A549 (cell line): ENCODE measurements at regions not wholly inside any gene's neighbourhood (a gene's known extent, or its start where the extent isn't known, plus 50 kb on each side); places are given as distances from the start of the nearest gene placed in this dataset.

Experiments
- ATAC-seq, 2 experiments: fragments of 200-7000 bp in 1 of 2; fragments of >200 bp in 1 of 2; cut with Nextera tagmentation in 1 of 2; cut with Tn5 transposase in 1 of 2; 3 replicates each; pipeline versions ENCODE4 v1.8.0 to v1.9.1; 2018 to 2020; ENCODE audit warnings: mild to moderate bottlenecking in 1 of 2, moderate library complexity in 1 of 2
- CTCF ChIA-PET: fragments of 300-600 bp; sonication (Branson Sonifier 250); formaldehyde crosslinking; extraction: SDS; loops from one replicate; lab custom pipeline; 2021; ENCODE audit warnings: antibody characterized with exemption, inconsistent platforms; lab: Yijun Ruan, JAX
- POLR2A ChIA-PET: fragments of 350-600 bp; formaldehyde crosslinking; extraction: SDS; loops from one replicate; lab custom pipeline; 2021; ENCODE audit warnings: antibody characterized with exemption, inconsistent platforms; lab: Yijun Ruan, JAX
- DNase-seq, 2 experiments: peaks; one replicate each; pipeline versions ENCODE4 v3.0.0 to v3.0.0-alpha.2; 2011 to 2016; ENCODE audit warnings: low read depth in 1 of 2, low spot score in 1 of 2
- FAIRE-seq: peaks from 2 replicates; lab custom pipeline; 2011; peaks lifted over from hg19 to GRCh38; lab: Jason Lieb, UNC
- H3K27ac ChIP-seq, 2 experiments: fragments of >200 bp; sonication (Bioruptor Twin); formaldehyde crosslinking; 3 replicates each; pipeline ENCODE4 v1.5.1; 2016 to 2017
- H3K4me1 ChIP-seq: fragments of >200 bp; sonication (Bioruptor Twin); formaldehyde crosslinking; 3 replicates; pipeline ENCODE4 v1.6.1; 2016
- H3K4me2 ChIP-seq: fragments of >200 bp; sonication (Bioruptor Twin); formaldehyde crosslinking; 3 replicates; pipeline ENCODE4 v1.6.1; 2016
- H3K4me3 ChIP-seq: fragments of >200 bp; sonication (Bioruptor Twin); formaldehyde crosslinking; 3 replicates; pipeline ENCODE4 v1.5.1; 2016
- H3K9me3 ChIP-seq: fragments of >200 bp; sonication (Bioruptor Twin); formaldehyde crosslinking; 3 replicates; pipeline ENCODE4 v1.6.1; 2016
- ATOH8 ChIP-seq: fragments of 250-450 bp; sonication (Bioruptor Pico); IDR thresholded peaks from 2 replicates; pipeline ENCODE4 v1.5.0; 2020; ENCODE audit warnings: low read depth, mild to moderate bottlenecking, moderate library complexity
- BCL3 ChIP-seq: fragments of >200 bp; sonication (Bioruptor Twin); formaldehyde crosslinking; IDR thresholded peaks from 3 replicates; pipeline ENCODE4 v1.6.1; 2016
- BHLHE40 ChIP-seq: IDR thresholded peaks from 2 replicates; pipeline ENCODE4 v1.6.1; 2012; ENCODE audit warnings: low read depth, low read length, inconsistent platforms
- CBX8 ChIP-seq: fragments of 200-600 bp; sonication (generic); IDR thresholded peaks from 2 replicates; pipeline ENCODE4 v1.6.1; 2016
- CEBPB ChIP-seq, 2 experiments: fragments of >200 bp in 1 of 2; sonication (Bioruptor Twin) in 1 of 2; formaldehyde crosslinking in 1 of 2; IDR thresholded peaks; 2 replicates each; pipeline ENCODE4 v1.6.1; 2012 to 2016
- CHD2 ChIP-seq: fragments of 150-350 bp; IDR thresholded peaks from 2 replicates; pipeline ENCODE4 v1.6.1; 2014; ENCODE audit warnings: low read length; ENCODE audit not compliant: partially characterized antibody
- CHD4 ChIP-seq: fragments of 200-600 bp; sonication (generic); IDR thresholded peaks from 2 replicates; pipeline ENCODE4 v1.6.1; 2016; ENCODE audit warnings: antibody characterized with exemption, mild to moderate bottlenecking, borderline replicate concordance
- ESRRA ChIP-seq: fragments of 150-350 bp; IDR thresholded peaks from 2 replicates; pipeline ENCODE4 v1.6.1; 2014; ENCODE audit warnings: mild to moderate bottlenecking, low read length, borderline replicate concordance
- FOXS1 ChIP-seq: fragments of 250-450 bp; sonication (Bioruptor Pico); IDR thresholded peaks from 2 replicates; pipeline ENCODE4 v1.5.0; 2020; ENCODE audit warnings: mild to moderate bottlenecking, moderate library complexity
- GATA3 ChIP-seq: IDR thresholded peaks from 2 replicates; pipeline ENCODE4 v1.6.1; 2012; ENCODE audit warnings: borderline replicate concordance
- HEYL ChIP-seq: fragments of 250-450 bp; sonication (Bioruptor Pico); IDR thresholded peaks from 2 replicates; pipeline ENCODE4 v1.8.0; 2021; ENCODE audit warnings: mild to moderate bottlenecking, moderate library complexity
- HOXA7 ChIP-seq: fragments of 250-450 bp; sonication (Bioruptor Pico); IDR thresholded peaks from 2 replicates; pipeline ENCODE4 v1.5.0; 2020; ENCODE audit warnings: mild to moderate bottlenecking, moderate library complexity
- HOXB5 ChIP-seq: fragments of 250-450 bp; sonication (Bioruptor Pico); IDR thresholded peaks from 2 replicates; pipeline ENCODE4 v1.5.0; 2020; ENCODE audit warnings: mild to moderate bottlenecking, moderate library complexity
- KDM1A ChIP-seq: fragments of 200-600 bp; sonication (generic); IDR thresholded peaks from 2 replicates; pipeline ENCODE4 v1.6.1; 2016; ENCODE audit warnings: low read depth, mild to moderate bottlenecking
- MYC ChIP-seq: IDR thresholded peaks from 2 replicates; pipeline ENCODE4 v1.6.1; 2012; ENCODE audit warnings: mild to moderate bottlenecking, inconsistent platforms, low read length, improper control_type of control experiment, borderline replicate concordance
- NFE2L2 ChIP-seq: fragments of 150-350 bp; conservative IDR thresholded peaks from 2 replicates; pipeline ENCODE4 v1.6.1; 2014; ENCODE audit warnings: low read length
- POLR2AphosphoS2 ChIP-seq: conservative IDR thresholded peaks from 2 replicates; pipeline ENCODE4 v1.6.1; 2012; ENCODE audit warnings: low read length, improper control_type of control experiment, inconsistent platforms
- RAD21 ChIP-seq, 2 experiments: fragments of >200 bp in 1 of 2; sonication (Bioruptor Twin) in 1 of 2; formaldehyde crosslinking in 1 of 2; IDR thresholded peaks in 1 of 2; conservative IDR thresholded peaks in 1 of 2; 2 replicates in 1 of 2; 3 replicates in 1 of 2; pipeline ENCODE4 v1.6.1; 2012 to 2018; ENCODE audit warnings: inconsistent platforms in 1 of 2
- REST ChIP-seq: fragments of 200-600 bp; sonication (generic); IDR thresholded peaks from 2 replicates; pipeline ENCODE4 v1.6.1; 2016; ENCODE audit warnings: antibody characterized with exemption, mild to moderate bottlenecking, moderate library complexity
- RFX5 ChIP-seq: fragments of 450-650 bp; IDR thresholded peaks from 2 replicates; pipeline ENCODE4 v1.7.1; 2014; ENCODE audit warnings: antibody characterized with exemption, mild to moderate bottlenecking, moderate library complexity
- RNF2 ChIP-seq: fragments of 200-600 bp; sonication (generic); IDR thresholded peaks from 2 replicates; pipeline ENCODE4 v1.6.1; 2016; ENCODE audit warnings: low read depth, mild to moderate bottlenecking, antibody characterized with exemption, moderate library complexity, borderline replicate concordance
- SMC3 ChIP-seq: fragments of >200 bp; sonication (Bioruptor Twin); formaldehyde crosslinking; IDR thresholded peaks from 3 replicates; pipeline ENCODE4 v1.6.1; 2018; ENCODE audit warnings: inconsistent platforms
- TP53 ChIP-seq: fragments of 250-450 bp; sonication (Bioruptor Pico); IDR thresholded peaks from 2 replicates; pipeline ENCODE4 v1.5.0; 2021; ENCODE audit warnings: mild to moderate bottlenecking, moderate library complexity
- USF2 ChIP-seq: fragments of 450-650 bp; IDR thresholded peaks from 2 replicates; pipeline ENCODE4 v1.6.1; 2014; ENCODE audit warnings: antibody characterized with exemption
- ZFP36 ChIP-seq: fragments of 450-650 bp; IDR thresholded peaks from 2 replicates; pipeline ENCODE4 v1.6.1; 2014; ENCODE audit warnings: borderline replicate concordance; ENCODE audit not compliant: partially characterized antibody
- ZNF302 ChIP-seq: fragments of 250-450 bp; sonication (Bioruptor Pico); IDR thresholded peaks from 2 replicates; pipeline ENCODE4 v1.9.0; 2021; ENCODE audit warnings: inconsistent platforms, mild to moderate bottlenecking, moderate library complexity
- ZSCAN20 ChIP-seq: fragments of 250-450 bp; sonication (Bioruptor Pico); IDR thresholded peaks from 2 replicates; pipeline ENCODE4 v1.8.0; 2022; ENCODE audit warnings: mild to moderate bottlenecking, moderate library complexity
- WGBS: methylation state at CpG from one replicate; pipeline ENCODE4 v1.1.6; 2017; ENCODE audit errors: missing lambda C conversion rate; 5-methylcytosine and 5-hydroxymethylcytosine counted together

- DNase-seq: no peak
- Histone ChIP-seq H3K4me2 (no peak overlapping the region), H3K4me1 (peaks cover 22% of the 10 kb centered on the region), H3K27ac (no peak overlapping the region), H3K4me3 (no peak overlapping the region), H3K9me3 (no peaks in the 10 kb centered on the region)
- no peak for FAIRE-seq
- ATAC-seq: no peak
- ChIA-PET POLR2A (no interaction called here), CTCF (interaction anchor here (0.7 to 1.9 kb wide), 3 partner anchors 12 to 163 kb away, joined by 3 to 8 read pairs (median 3); no protein-coding TSS in a partner anchor)
- whole genome bisulfite sequencing: 88% methylated on average over 41 of the region's 47 CpGs
- TF ChIP-seq ATOH8 (CRISPR knock-in tag): no peak
- TF ChIP-seq ESRRA: no peak
- no peak for TF ChIP-seq POLR2AphosphoS2
- no peak for TF ChIP-seq ZNF302 (CRISPR knock-in tag)
- no peak for TF ChIP-seq HOXA7
- TF ChIP-seq BHLHE40: no peak
- TF ChIP-seq SMC3: no peak
- no peak for TF ChIP-seq CEBPB (IDR thresholded peaks at IDR 0.05)
- no peak for TF ChIP-seq CHD4
- no peak for TF ChIP-seq RNF2
- no peak for TF ChIP-seq REST
- TF ChIP-seq ZSCAN20 (CRISPR knock-in tag): no peak
Measured at GRCh38 chr6:168192901-168193815, 114.1 kb upstream of the FRMD1 start.

GRCh38 chr6:168192195-168192900 lies 113.3 kb upstream of the FRMD1 start:
- WGBS: 58% methylated on average over 16 of the region's 16 CpGs
- H3K4me3 ChIP-seq: no peak overlapping the region
- no peak overlapping the region for H3K4me2 ChIP-seq
- TF ChIP-seq BCL3 (no peak), MYC (no peak), TP53 (CRISPR knock-in tag) (no peak), GATA3 (no peak), CBX8 (no peak), FOXS1 (CRISPR knock-in tag) (no peak), HEYL (CRISPR knock-in tag) (no peak), HOXB5 (no peak), ESRRA (no peak), KDM1A (no peak), BHLHE40 (no peak), NFE2L2 (no peak), ZFP36 (no peak), CHD2 (no peak), RAD21 (conservative IDR thresholded peaks at IDR 0.05 in 1 of 2, IDR thresholded peaks at IDR 0.05 in 1 of 2) (no peak), RFX5 (no peak), USF2 (no peak), ZNF302 (CRISPR knock-in tag) (no peak)
- ATAC-seq (no peak), DNase-seq (no peak), FAIRE-seq (no peak)
- H3K4me1 ChIP-seq: peaks cover 22% of the 10 kb centered on the region
- H3K9me3 ChIP-seq: no peaks in the 10 kb centered on the region
- no peak overlapping the region for H3K27ac ChIP-seq
- ChIA-PET POLR2A (no interaction called here), CTCF (no interaction called here)
